HEK293 (cell line): ENCODE measurements at regions not wholly inside any gene's neighbourhood (a gene's known extent, or its start where the extent isn't known, plus 50 kb on each side); places are given as distances from the start of the nearest gene placed in this dataset.

ENCODE experiments used
- CTCF ChIA-PET: fragments of 350-600 bp; formaldehyde crosslinking; extraction: SDS; loops from one replicate; lab custom pipeline; 2021; ENCODE audit warnings: antibody characterized with exemption; lab: Yijun Ruan, JAX
- POLR2A ChIA-PET: fragments of 300-600 bp; formaldehyde crosslinking; extraction: SDS; loops from one replicate; lab custom pipeline; 2020; ENCODE audit warnings: antibody characterized with exemption, inconsistent platforms; lab: Yijun Ruan, JAX
- H3K27ac ChIP-seq: fragments of 200-500 bp; sonication (Bioruptor generic); 2 replicates; pipeline ENCODE4 v1.5.1; 2014; ENCODE audit warnings: low read depth, low read length, control low read depth, inconsistent platforms; ENCODE audit errors: extremely low read depth
- H3K36me3 ChIP-seq, 2 experiments: fragments of 200-500 bp in 1 of 2; sonication (Bioruptor generic) in 1 of 2; 1 replicate in 1 of 2; 2 replicates in 1 of 2; pipeline ENCODE4 v1.5.1; 2014 to 2017; ENCODE audit warnings: inconsistent platforms in 2 of 2, low read length in 2 of 2; ENCODE audit not compliant: control insufficient read depth in 2 of 2, insufficient read depth in 1 of 2
- H3K4me1 ChIP-seq: fragments of 200-500 bp; sonication (Bioruptor generic); 2 replicates; pipeline ENCODE4 v1.5.1; 2014; ENCODE audit warnings: mild to moderate bottlenecking, low read length, inconsistent platforms; ENCODE audit not compliant: control insufficient read depth, insufficient read depth
- H3K4me3 ChIP-seq: 2 replicates; pipeline ENCODE4 v1.5.1; 2011; ENCODE audit warnings: low read depth, mild to moderate bottlenecking, control low read depth, low read length, moderate library complexity
- H3K9me3 ChIP-seq: fragments of 200-500 bp; sonication (Bioruptor generic); 2 replicates; pipeline ENCODE4 v1.5.1; 2014; ENCODE audit warnings: low read depth, low read length, inconsistent platforms; ENCODE audit not compliant: control insufficient read depth, insufficient read depth
- PRDM1 ChIP-seq: fragments of 450-650 bp; formaldehyde crosslinking; IDR thresholded peaks from 2 replicates; pipeline ENCODE4; 2016; ENCODE audit warnings: missing biosample characterization, missing genetic modification characterization
- SALL2 ChIP-seq: fragments of 450-650 bp; formaldehyde crosslinking; IDR thresholded peaks from 2 replicates; pipeline ENCODE4 v1.5.0; 2017; ENCODE audit warnings: missing biosample characterization, mild to moderate bottlenecking, missing genetic modification characterization, borderline replicate concordance
- ZFHX2 ChIP-seq: fragments of 450-650 bp; formaldehyde crosslinking; conservative IDR thresholded peaks from 2 replicates; pipeline ENCODE4 v1.5.1; 2016; ENCODE audit warnings: missing biosample characterization, missing genetic modification characterization
- ZNF155 ChIP-seq: fragments of 450-650 bp; formaldehyde crosslinking; IDR thresholded peaks from 2 replicates; pipeline ENCODE4 v1.5.1; 2016; ENCODE audit warnings: missing biosample characterization, missing genetic modification characterization
- ZNF184 ChIP-seq: fragments of 450-650 bp; IDR thresholded peaks from 2 replicates; pipeline ENCODE4 v1.5.1; 2018; ENCODE audit warnings: missing biosample characterization, mild to moderate bottlenecking, missing genetic modification characterization
- ZNF2 ChIP-seq: fragments of 450-650 bp; formaldehyde crosslinking; IDR thresholded peaks from 2 replicates; pipeline ENCODE4 v1.5.1; 2016; ENCODE audit warnings: missing biosample characterization, missing genetic modification characterization
- ZNF214 ChIP-seq: fragments of 450-650 bp; formaldehyde crosslinking; IDR thresholded peaks from 2 replicates; pipeline ENCODE4 v1.5.1; 2017; ENCODE audit warnings: missing biosample characterization, mild to moderate bottlenecking, missing genetic modification characterization, borderline replicate concordance
- ZNF221 ChIP-seq: fragments of 450-650 bp; formaldehyde crosslinking; IDR thresholded peaks from 2 replicates; pipeline ENCODE4 v1.5.1; 2017; ENCODE audit warnings: missing biosample characterization, missing genetic modification characterization, borderline replicate concordance
- ZNF223 ChIP-seq: fragments of 450-650 bp; formaldehyde crosslinking; IDR thresholded peaks from 2 replicates; pipeline ENCODE4 v1.5.1; 2016; ENCODE audit warnings: missing biosample characterization, missing genetic modification characterization
- ZNF335 ChIP-seq: fragments of 450-650 bp; formaldehyde crosslinking; conservative IDR thresholded peaks from 2 replicates; pipeline ENCODE4 v1.5.1; 2016; ENCODE audit warnings: missing biosample characterization, missing genetic modification characterization
- ZNF354C ChIP-seq: fragments of 450-650 bp; formaldehyde crosslinking; IDR thresholded peaks from 2 replicates; pipeline ENCODE4 v1.5.1; 2016; ENCODE audit warnings: missing biosample characterization, missing genetic modification characterization, low read depth, borderline replicate concordance
- ZNF362 ChIP-seq: fragments of 450-650 bp; formaldehyde crosslinking; IDR thresholded peaks from 2 replicates; pipeline ENCODE4 v1.5.1; 2016; ENCODE audit warnings: missing biosample characterization, missing genetic modification characterization
- ZNF416 ChIP-seq: fragments of 450-650 bp; formaldehyde crosslinking; IDR thresholded peaks from 2 replicates; pipeline ENCODE4 v1.5.1; 2016; ENCODE audit warnings: missing biosample characterization, missing genetic modification characterization
- ZNF426 ChIP-seq: fragments of 450-650 bp; formaldehyde crosslinking; IDR thresholded peaks from 2 replicates; pipeline ENCODE4 v1.5.1; 2017; ENCODE audit warnings: missing biosample characterization, missing genetic modification characterization, mild to moderate bottlenecking, inconsistent platforms, moderate library complexity
- ZNF529 ChIP-seq: fragments of 450-650 bp; formaldehyde crosslinking; IDR thresholded peaks from 2 replicates; pipeline ENCODE4 v1.5.1; 2017; ENCODE audit warnings: missing genetic modification characterization, missing biosample characterization; ENCODE audit not compliant: insufficient replicate concordance
- ZNF600 ChIP-seq: fragments of 450-650 bp; formaldehyde crosslinking; IDR thresholded peaks from 2 replicates; pipeline ENCODE4 v1.5.1; 2016; ENCODE audit warnings: missing biosample characterization, missing genetic modification characterization
- ZNF621 ChIP-seq: fragments of 450-650 bp; formaldehyde crosslinking; IDR thresholded peaks from 2 replicates; pipeline ENCODE4 v1.5.1; 2017; ENCODE audit warnings: missing biosample characterization, missing genetic modification characterization
- ZNF658 ChIP-seq: fragments of 450-650 bp; formaldehyde crosslinking; IDR thresholded peaks from 2 replicates; pipeline ENCODE4; 2016; ENCODE audit warnings: missing biosample characterization, missing genetic modification characterization
- ZNF791 ChIP-seq: fragments of 450-650 bp; formaldehyde crosslinking; IDR thresholded peaks from 2 replicates; pipeline ENCODE4 v1.5.1; 2016; ENCODE audit warnings: missing biosample characterization, missing genetic modification characterization
- ZNF837 ChIP-seq: fragments of 450-650 bp; formaldehyde crosslinking; IDR thresholded peaks from 2 replicates; pipeline ENCODE4 v1.5.1; 2016; ENCODE audit warnings: missing biosample characterization, missing genetic modification characterization
- TF ChIP-seq, protein P1 (sequence below): fragments of 450-650 bp; formaldehyde crosslinking; conservative IDR thresholded peaks from 2 replicates; pipeline ENCODE4 v1.5.1; 2016; ENCODE audit warnings: low read depth, missing biosample characterization, missing genetic modification characterization

- TF ChIP-seq, protein P1, sequence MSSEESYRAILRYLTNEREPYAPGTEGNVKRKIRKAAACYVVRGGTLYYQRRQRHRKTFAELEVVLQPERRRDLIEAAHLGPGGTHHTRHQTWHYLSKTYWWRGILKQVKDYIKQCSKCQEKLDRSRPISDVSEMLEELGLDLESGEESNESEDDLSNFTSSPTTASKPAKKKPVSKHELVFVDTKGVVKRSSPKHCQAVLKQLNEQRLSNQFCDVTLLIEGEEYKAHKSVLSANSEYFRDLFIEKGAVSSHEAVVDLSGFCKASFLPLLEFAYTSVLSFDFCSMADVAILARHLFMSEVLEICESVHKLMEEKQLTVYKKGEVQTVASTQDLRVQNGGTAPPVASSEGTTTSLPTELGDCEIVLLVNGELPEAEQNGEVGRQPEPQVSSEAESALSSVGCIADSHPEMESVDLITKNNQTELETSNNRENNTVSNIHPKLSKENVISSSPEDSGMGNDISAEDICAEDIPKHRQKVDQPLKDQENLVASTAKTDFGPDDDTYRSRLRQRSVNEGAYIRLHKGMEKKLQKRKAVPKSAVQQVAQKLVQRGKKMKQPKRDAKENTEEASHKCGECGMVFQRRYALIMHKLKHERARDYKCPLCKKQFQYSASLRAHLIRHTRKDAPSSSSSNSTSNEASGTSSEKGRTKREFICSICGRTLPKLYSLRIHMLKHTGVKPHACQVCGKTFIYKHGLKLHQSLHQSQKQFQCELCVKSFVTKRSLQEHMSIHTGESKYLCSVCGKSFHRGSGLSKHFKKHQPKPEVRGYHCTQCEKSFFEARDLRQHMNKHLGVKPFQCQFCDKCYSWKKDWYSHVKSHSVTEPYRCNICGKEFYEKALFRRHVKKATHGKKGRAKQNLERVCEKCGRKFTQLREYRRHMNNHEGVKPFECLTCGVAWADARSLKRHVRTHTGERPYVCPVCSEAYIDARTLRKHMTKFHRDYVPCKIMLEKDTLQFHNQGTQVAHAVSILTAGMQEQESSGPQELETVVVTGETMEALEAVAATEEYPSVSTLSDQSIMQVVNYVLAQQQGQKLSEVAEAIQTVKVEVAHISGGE (tag by site-specific recombination), result no peak
Observed at GRCh38 chr7:124679586-124680225, 85.9 kb downstream of the GPR37 start (continued).

- H3K4me1 ChIP-seq, result no peaks in the 10 kb centered on the region
- ChIA-PET POLR2A (no interaction called here), CTCF (no interaction called here)
- no peak overlapping the region for H3K27ac ChIP-seq
- no peak for TF ChIP-seq ZNF223 (tag by site-specific recombination)
- TF ChIP-seq ZNF354C (tag by site-specific recombination), result no peak
- no peaks in the 10 kb centered on the region for H3K9me3 ChIP-seq
- H3K4me3 ChIP-seq, result no peak overlapping the region
- no peaks in the 10 kb centered on the region for H3K36me3 ChIP-seq
Observed at GRCh38 chr7:124679146-124679545, 86.4 kb downstream of the GPR37 start.

DNA sequence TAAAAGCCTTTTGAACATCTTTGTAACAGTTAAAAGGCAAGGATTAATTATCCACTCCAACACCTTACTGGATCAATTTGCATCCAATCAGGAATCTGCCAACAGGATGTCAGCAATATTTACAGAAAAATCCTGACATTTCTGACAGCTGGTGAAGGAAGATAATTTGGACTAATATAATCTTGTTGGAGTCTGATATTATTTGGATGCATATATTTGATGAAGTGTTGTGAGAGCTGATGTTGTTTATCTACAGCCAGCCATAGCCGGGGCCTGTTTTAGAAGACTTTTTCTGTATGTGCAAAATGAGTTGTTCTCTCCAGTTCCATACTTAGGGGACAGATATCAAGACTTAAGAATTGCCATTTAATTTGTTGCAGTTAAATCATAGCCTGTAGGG lies 91.1 kb downstream of the GPR37 start:
- POLR2A ChIA-PET, result no interaction called here
- no peak overlapping the region for H3K27ac ChIP-seq

GRCh38 chr7:124672011-124672410 lies 93.6 kb downstream of the GPR37 start:
- H3K27ac ChIP-seq, result no peak overlapping the region
- no peaks in the 10 kb centered on the region for H3K36me3 ChIP-seq
- ChIA-PET POLR2A (no interaction called here), CTCF (no interaction called here)
- H3K9me3 ChIP-seq, result no peaks in the 10 kb centered on the region
- TF ChIP-seq ZFHX2 (tag by site-specific recombination) (no peak), ZNF416 (no peak), ZNF221 (tag by site-specific recombination) (no peak), ZNF600 (tag by site-specific recombination) (no peak), ZNF223 (tag by site-specific recombination) (no peak)
- H3K4me1 ChIP-seq, result no peaks in the 10 kb centered on the region
- no peak overlapping the region for H3K4me3 ChIP-seq

More for the DNA sequence above, 91.1 kb downstream of the GPR37 start:
- Histone ChIP-seq H3K4me3 (no peak overlapping the region), H3K9me3 (no peaks in the 10 kb centered on the region), H3K4me1 (no peaks in the 10 kb centered on the region), H3K36me3 (no peaks in the 10 kb centered on the region)
- TF ChIP-seq ZNF529 (no peak), ZNF362 (tag by site-specific recombination) (no peak), ZNF658 (no peak), ZNF791 (tag by site-specific recombination) (no peak), ZNF214 (no peak), ZNF184 (no peak), ZNF837 (tag by site-specific recombination) (no peak), SALL2 (no peak), ZNF155 (tag by site-specific recombination) (no peak), ZNF335 (tag by site-specific recombination) (no peak), ZNF426 (tag by site-specific recombination) (no peak), ZNF2 (no peak), PRDM1 (no peak), ZNF621 (tag by site-specific recombination) (no peak)
- CTCF ChIA-PET, result no interaction called here
